ENCODE measurements at regions not wholly inside any gene's neighbourhood (a gene's known extent, or its start where the extent isn't known, plus 50 kb on each side); places are given as distances from the start of the nearest gene placed in this dataset.
A peak's percentile ranks its signal among the peaks of the same experiment; 100 is the strongest.

- no peak for DNase-seq
Measured at GRCh38 chr15:97425596-97425995, 534.9 kb upstream of the ARRDC4 start.

- DNase-seq: no peak
Measured at GRCh38 chr15:97443101-97443500, 517.4 kb upstream of the ARRDC4 start.

DNA sequence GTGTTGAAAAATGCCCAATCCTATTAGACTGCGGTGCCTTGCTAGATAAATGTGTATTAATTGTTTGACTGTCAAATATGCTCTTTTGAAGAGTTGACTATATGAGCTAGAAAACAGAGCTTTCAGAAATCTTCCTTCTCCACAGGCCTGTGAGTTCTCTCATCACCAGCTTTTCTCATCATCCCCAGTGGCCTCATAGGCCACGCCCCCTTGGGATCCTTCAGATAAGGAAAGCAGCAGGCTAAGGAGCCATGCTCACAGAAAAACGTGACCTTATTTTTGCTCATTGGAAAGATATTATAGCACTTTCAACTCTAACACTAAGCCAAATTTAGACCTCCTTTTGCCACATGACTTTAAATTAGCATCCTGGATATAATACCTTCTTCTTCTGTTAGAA lies 514.4 kb upstream of the ARRDC4 start:
- DNase-seq: no peak

DNA sequence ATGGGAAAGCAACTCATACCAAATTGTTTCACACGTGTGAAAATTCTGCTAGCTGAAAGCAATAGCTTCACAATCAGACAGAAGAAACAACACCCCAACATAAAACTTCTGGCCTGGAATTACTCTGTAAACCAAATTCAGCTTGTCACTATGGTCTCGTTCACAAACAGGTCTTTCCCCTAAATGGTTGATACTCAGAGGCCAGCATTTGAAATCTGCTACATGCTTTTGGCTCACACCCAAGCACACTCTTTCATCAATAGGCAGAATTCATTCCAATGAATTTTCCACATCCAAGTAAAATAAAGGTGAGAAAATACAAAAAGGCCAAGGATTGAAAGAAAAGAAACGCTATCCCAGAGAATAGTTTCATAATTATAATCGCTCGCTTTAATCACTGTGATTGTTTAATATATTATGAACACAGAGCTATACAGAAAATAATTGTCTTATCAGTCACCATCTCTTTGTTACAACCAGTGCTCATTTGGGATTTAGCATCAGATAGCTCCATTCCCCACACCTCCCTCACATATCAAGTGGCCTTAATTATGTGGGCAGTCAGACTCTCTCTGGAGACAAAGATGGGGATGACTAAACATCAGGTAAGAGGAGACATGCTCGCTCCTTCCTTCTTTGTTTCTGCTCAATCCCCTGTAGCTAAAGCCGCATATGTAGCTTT lies 503.8 kb upstream of the ARRDC4 start:
- DNase-seq: no peak

GRCh38 chr15:97457203-97457847 lies 503.2 kb upstream of the ARRDC4 start:
- no peak for DNase-seq

DNA sequence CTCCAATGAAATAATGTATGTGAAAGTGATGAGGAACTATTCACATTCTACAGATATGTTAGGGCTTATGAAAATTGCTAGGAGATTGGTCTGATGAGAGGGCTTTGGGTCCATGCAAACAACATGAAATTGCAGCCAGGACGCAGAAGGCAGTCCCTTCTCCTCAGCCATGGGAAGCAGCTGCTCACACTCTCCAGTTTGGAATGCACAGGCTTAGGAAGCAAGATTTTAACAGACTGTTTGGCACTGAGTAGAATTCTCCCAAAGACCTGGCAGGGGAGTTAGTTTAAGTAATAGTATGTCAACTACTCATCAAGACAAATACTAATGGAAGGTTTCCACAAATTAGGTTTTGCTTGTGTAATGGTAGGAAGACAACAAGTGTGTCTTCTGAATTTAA lies 500.7 kb upstream of the ARRDC4 start:
- DNase-seq: no peak

- no peak for DNase-seq
Measured at GRCh38 chr15:97461226-97461625, 499.3 kb upstream of the ARRDC4 start.

- DNase-seq: peak; percentile 72
Measured at GRCh38 chr15:97463696-97464095, 496.8 kb upstream of the ARRDC4 start.

GRCh38 chr15:97470417-97470816 lies 490.1 kb upstream of the ARRDC4 start:
- no peak for DNase-seq

- no peak for DNase-seq
Measured at GRCh38 chr15:97473627-97474026, 486.9 kb upstream of the ARRDC4 start.

- no peak for DNase-seq
Measured at GRCh38 chr15:97479957-97480356, 480.5 kb upstream of the ARRDC4 start.

DNA sequence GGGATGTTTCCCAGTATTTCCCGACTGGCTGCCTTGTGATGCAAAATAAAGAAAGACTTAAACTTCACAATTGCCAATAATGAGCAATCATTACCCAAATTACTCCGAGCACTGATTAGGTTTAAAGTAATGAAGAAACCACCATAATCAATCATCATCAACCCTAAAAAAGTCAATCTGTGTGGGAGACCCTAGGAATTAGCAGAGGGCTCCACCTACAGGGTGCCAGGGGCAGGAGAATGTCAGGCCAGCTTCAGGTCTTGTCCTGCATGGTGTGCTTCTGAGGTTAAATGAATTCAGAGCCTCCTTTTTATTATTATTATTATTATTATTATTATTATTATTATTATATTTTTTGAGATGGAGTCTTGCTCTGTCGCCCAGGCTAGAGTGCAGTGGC lies 478.0 kb upstream of the ARRDC4 start:
- DNase-seq: no peak

- no peak for DNase-seq
Measured at GRCh38 chr15:97483232-97483631, 477.3 kb upstream of the ARRDC4 start.

DNA sequence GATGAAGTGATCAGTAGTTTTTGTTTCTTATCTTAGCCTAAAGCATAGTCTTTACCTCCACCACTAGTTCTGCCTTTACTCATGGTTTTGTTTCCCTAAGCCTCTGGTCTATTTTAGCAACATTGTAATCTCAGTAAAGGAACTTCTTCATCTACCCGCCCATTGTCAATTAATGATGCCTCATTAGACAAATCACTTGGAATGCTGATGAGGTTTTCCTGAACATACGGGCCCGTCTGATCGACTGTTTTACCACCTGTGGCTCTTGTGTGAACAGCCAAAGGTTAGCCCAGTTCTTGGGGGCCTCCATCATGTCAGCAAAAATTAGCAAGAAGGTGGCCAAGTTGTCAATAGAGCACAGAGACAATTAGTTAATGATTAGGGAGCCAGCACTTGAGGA lies 470.1 kb upstream of the ARRDC4 start:
- no peak for DNase-seq

GRCh38 chr15:97501291-97501690 lies 459.2 kb upstream of the ARRDC4 start:
- no peak for DNase-seq

GRCh38 chr15:97502038-97502437 lies 458.5 kb upstream of the ARRDC4 start:
- DNase-seq: no peak

- no peak for DNase-seq
Measured at GRCh38 chr15:97504031-97504792, 456.3 kb upstream of the ARRDC4 start.

- DNase-seq: no peak
Measured at GRCh38 chr15:97517737-97518136, 442.8 kb upstream of the ARRDC4 start.

DNA sequence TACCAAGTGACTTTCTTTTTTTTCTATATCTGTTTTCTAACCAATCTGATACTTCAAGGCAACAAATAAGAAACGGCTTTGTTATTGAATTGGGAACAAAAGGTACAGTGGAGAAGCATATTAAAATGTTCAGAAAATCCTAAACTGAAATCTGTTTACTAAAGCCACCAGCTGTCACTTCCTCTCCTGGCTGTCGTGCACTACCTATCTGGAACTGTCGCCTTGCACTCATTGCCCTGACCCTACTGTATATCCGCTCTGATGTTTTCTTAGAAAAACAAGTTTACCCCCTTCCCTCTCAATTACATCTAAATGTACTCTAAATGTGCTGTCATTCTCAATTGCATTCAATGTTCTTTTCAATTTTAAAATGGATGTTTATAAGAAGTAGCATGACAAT lies 439.8 kb upstream of the ARRDC4 start:
- no peak for DNase-seq

DNA sequence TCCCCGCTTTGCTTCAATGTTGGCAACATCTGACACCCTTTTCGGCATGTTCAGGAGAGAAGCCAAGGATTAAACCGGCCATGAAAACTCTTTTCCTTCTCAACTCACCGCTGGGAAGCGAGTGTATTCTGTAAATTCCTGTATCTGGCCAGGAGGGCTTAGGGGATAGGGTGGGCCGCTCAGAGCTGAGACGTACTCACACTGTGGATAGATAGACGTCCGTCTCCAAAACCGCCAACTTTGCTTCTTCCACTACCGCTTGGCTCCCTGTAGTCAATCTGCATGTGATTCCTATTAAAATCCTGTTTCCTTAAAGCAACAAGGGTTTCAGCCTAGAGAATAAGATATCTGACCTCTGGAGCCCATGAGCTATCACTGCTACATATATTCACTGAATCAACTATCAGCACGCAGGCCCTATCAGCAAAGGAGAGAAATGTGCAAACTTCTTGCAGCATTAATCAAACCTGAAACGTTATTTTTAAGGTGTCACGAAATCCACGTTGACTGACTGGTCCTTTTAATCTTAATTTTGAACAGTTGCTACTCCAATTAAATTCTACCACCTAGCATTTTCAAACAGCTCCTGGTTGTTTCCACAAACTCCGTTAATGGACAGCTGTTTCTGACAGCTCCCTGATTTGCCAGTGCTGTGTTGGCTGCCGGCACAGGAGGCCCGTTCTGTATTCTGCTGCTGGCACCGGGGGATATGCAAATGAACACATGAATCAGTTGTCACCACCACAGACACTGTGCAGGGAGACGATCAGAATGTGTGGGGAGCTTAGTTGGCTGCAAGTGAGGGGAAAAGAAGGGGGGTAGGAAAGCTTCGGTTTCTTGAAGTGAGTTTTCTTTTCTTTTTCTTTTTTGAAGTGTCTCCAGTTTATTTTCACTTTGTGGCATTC lies 438.9 kb upstream of the ARRDC4 start:
- no peak for DNase-seq

GRCh38 chr15:97522347-97522746 lies 438.2 kb upstream of the ARRDC4 start:
- no peak for DNase-seq

GRCh38 chr15:97525809-97526208 lies 434.7 kb upstream of the ARRDC4 start:
- no peak for DNase-seq

DNA sequence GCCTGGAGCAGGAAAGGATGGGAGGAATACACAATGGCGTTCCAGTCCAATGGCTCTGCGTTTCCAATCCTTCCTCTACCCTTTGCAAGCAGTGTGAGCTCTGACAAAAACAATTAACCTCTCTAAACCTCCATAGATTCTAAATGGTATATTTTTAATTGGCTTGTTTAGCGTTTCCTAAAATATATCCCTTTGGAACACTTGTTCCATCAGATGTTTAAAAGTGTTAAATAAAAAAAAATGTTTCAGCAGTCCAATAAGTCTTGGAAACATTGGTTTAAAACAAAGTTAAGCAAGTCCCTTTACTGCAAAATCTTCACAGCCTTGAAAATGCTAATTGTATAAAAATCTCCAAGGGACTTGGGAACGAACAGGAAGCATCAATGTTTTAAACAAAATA lies 432.3 kb upstream of the ARRDC4 start:
- no peak for DNase-seq

Data from COR-L47 (cell line).